CD4-positive, CD25-positive, alpha-beta regulatory T cell (primary cell): ENCODE measurements at regions not wholly inside any gene's neighbourhood (a gene's known extent, or its start where the extent isn't known, plus 50 kb on each side); places are given as distances from the start of the nearest gene placed in this dataset.
"Not testable (repeated sequence)": the region's sequence is repeated elsewhere in the genome, so short reads cannot be mapped to it uniquely, and the experiment has no call there.

ENCODE experiments used
- ATAC-seq, 2 donors: fragments of 150-1000 bp; cut with Tn5 transposase; one replicate each; pipeline ENCODE4 v1.10.0; 2021; ENCODE audit warnings: low read depth in 2 of 2, moderate number of reproducible peaks in 2 of 2, moderate library complexity in 1 of 2
- DNase-seq, 3 donors: peaks; one replicate each; pipeline versions ENCODE4 v3.0.0 to v3.0.0-alpha.2; 2012 to 2022; ENCODE audit warnings: mixed read lengths in 1 of 3
- H3K27ac ChIP-seq: one replicate; pipeline ENCODE4 v1.7.0; 2013; ENCODE audit warnings: mild to moderate bottlenecking, low read length; ENCODE audit not compliant: insufficient read depth, poor library complexity, severe bottlenecking
- H3K27me3 ChIP-seq: one replicate; pipeline ENCODE4 v1.7.0; 2013; ENCODE audit warnings: low read length; ENCODE audit not compliant: control insufficient read depth, insufficient read depth
- H3K36me3 ChIP-seq: one replicate; pipeline ENCODE4 v1.7.0; 2013; ENCODE audit warnings: mild to moderate bottlenecking, low read length, moderate library complexity; ENCODE audit not compliant: control insufficient read depth, insufficient read depth
- H3K4me1 ChIP-seq: 2 replicates; pipeline ENCODE4 v1.7.0; 2013; ENCODE audit warnings: mild to moderate bottlenecking, low read length; ENCODE audit not compliant: insufficient read depth, control insufficient read depth, poor library complexity, severe bottlenecking
- H3K4me3 ChIP-seq: one replicate; pipeline ENCODE4 v1.7.0; 2013; ENCODE audit warnings: low read depth, mild to moderate bottlenecking, low read length, moderate library complexity
- H3K9me3 ChIP-seq, 2 experiments: 1 replicate in 1 of 2; 2 replicates in 1 of 2; pipeline ENCODE4 v1.7.0; 2013; ENCODE audit warnings: low read length in 2 of 2, mild to moderate bottlenecking in 1 of 2, moderate library complexity in 1 of 2; ENCODE audit not compliant: control insufficient read depth in 2 of 2
- H3K27ac Mint-ChIP-seq, 3 donors: one replicate each; pipeline ENCODE4 v1.8.0; 2020 to 2022; ENCODE audit warnings: mild to moderate bottlenecking in 3 of 3, mixed read lengths in 3 of 3, moderate library complexity in 2 of 3
- H3K27me3 Mint-ChIP-seq: one replicate; pipeline ENCODE4 v1.8.0; 2022; ENCODE audit warnings: mild to moderate bottlenecking, mixed read lengths
- H3K36me3 Mint-ChIP-seq: one replicate; pipeline ENCODE4 v1.8.0; 2020; ENCODE audit warnings: mixed read lengths
- H3K4me1 Mint-ChIP-seq, 4 donors: one replicate each; pipeline ENCODE4 v1.8.0; 2020 to 2022; ENCODE audit warnings: mixed read lengths in 4 of 4, mild to moderate bottlenecking in 1 of 4
- H3K4me3 Mint-ChIP-seq, 4 donors: one replicate each; pipeline ENCODE4 v1.8.0; 2020 to 2022; ENCODE audit warnings: mild to moderate bottlenecking in 4 of 4, mixed read lengths in 4 of 4, moderate library complexity in 3 of 4
- H3K9me3 Mint-ChIP-seq, 7 donors: one replicate each; pipeline ENCODE4 v1.8.0; 2020 to 2022; ENCODE audit warnings: mixed read lengths in 7 of 7, mild to moderate bottlenecking in 3 of 7, moderate library complexity in 2 of 7

GRCh38 chr10:38330306-38330705 is 236.2 kb downstream of the ZNF37A start:
- DNase-seq, H3K4me1 Mint-ChIP-seq, H3K4me3 ChIP-seq, H3K4me1 ChIP-seq, H3K27me3 ChIP-seq, ATAC-seq, H3K9me3 ChIP-seq, H3K36me3 ChIP-seq, H3K4me3 Mint-ChIP-seq, H3K27ac ChIP-seq, H3K27me3 Mint-ChIP-seq, H3K9me3 Mint-ChIP-seq, H3K36me3 Mint-ChIP-seq: not testable (repeated sequence)
- peak overlapping the region in 1 of 3 donors; percentile 38 for H3K27ac Mint-ChIP-seq

GRCh38 chr10:38331106-38331505 is 237.0 kb downstream of the ZNF37A start:
- not testable (repeated sequence) for H3K27me3 ChIP-seq, H3K27ac ChIP-seq, H3K36me3 Mint-ChIP-seq, H3K4me3 Mint-ChIP-seq, H3K4me3 ChIP-seq, H3K9me3 Mint-ChIP-seq, DNase-seq, H3K4me1 Mint-ChIP-seq, H3K27me3 Mint-ChIP-seq, H3K36me3 ChIP-seq, ATAC-seq, H3K4me1 ChIP-seq, H3K9me3 ChIP-seq, H3K27ac Mint-ChIP-seq

GRCh38 chr10:38333699-38334098 is 239.6 kb downstream of the ZNF37A start:
- H3K27ac ChIP-seq, H3K4me3 Mint-ChIP-seq, DNase-seq, H3K4me1 Mint-ChIP-seq, H3K9me3 ChIP-seq, H3K4me1 ChIP-seq, H3K4me3 ChIP-seq, H3K27ac Mint-ChIP-seq, H3K9me3 Mint-ChIP-seq, H3K36me3 ChIP-seq, H3K36me3 Mint-ChIP-seq, ATAC-seq, H3K27me3 Mint-ChIP-seq, H3K27me3 ChIP-seq: not testable (repeated sequence)

- not testable (repeated sequence) for H3K36me3 ChIP-seq, ATAC-seq, H3K27me3 ChIP-seq, H3K36me3 Mint-ChIP-seq, DNase-seq, H3K27ac Mint-ChIP-seq, H3K4me1 ChIP-seq, H3K4me3 Mint-ChIP-seq, H3K27me3 Mint-ChIP-seq, H3K4me1 Mint-ChIP-seq, H3K9me3 Mint-ChIP-seq, H3K4me3 ChIP-seq, H3K9me3 ChIP-seq, H3K27ac ChIP-seq
Observed at GRCh38 chr10:38350645-38351044, 256.5 kb downstream of the ZNF37A start.

GRCh38 chr10:38354410-38354809 is 260.3 kb downstream of the ZNF37A start:
- H3K36me3 ChIP-seq, ATAC-seq, H3K4me3 ChIP-seq, H3K9me3 ChIP-seq, H3K27me3 Mint-ChIP-seq, H3K27ac ChIP-seq, H3K4me1 ChIP-seq, H3K27ac Mint-ChIP-seq, H3K4me3 Mint-ChIP-seq, DNase-seq, H3K9me3 Mint-ChIP-seq, H3K36me3 Mint-ChIP-seq, H3K27me3 ChIP-seq: not testable (repeated sequence)
- peaks cover 0 to 18% (median 5%) of the 10 kb centered on the region in 4 donors for H3K4me1 Mint-ChIP-seq

- H3K36me3 Mint-ChIP-seq, H3K27me3 ChIP-seq, H3K4me1 ChIP-seq, H3K9me3 Mint-ChIP-seq, H3K36me3 ChIP-seq, H3K27me3 Mint-ChIP-seq, H3K9me3 ChIP-seq: not testable (repeated sequence)
- Mint-ChIP-seq H3K4me3 (peak overlapping the region; percentile 93 to 97 (median 96)), H3K4me1 (peaks cover 0 to 26% (median 6%) of the 10 kb centered on the region in 4 donors), H3K27ac (peak overlapping the region; percentile 91 to 99 (median 94))
- Histone ChIP-seq H3K4me3 (peak overlapping the region; percentile 51), H3K27ac (peak overlapping the region; percentile 84)
- DNase-seq, result peak; percentile 78 to 83 (median 83)
- peak; percentile 99 for ATAC-seq
Observed at GRCh38 chr10:38355911-38356526, 261.9 kb downstream of the ZNF37A start.

- H3K27me3 Mint-ChIP-seq, H3K36me3 ChIP-seq, H3K27me3 ChIP-seq, H3K4me1 ChIP-seq, H3K9me3 ChIP-seq, H3K36me3 Mint-ChIP-seq, H3K9me3 Mint-ChIP-seq: not testable (repeated sequence)
- DNase-seq (peak in 2 of 3 donors; percentile 10 to 13), ATAC-seq (peak; percentile 23 to 34)
- Mint-ChIP-seq H3K4me1 (peaks cover 0 to 29% (median 7%) of the 10 kb centered on the region in 4 donors), H3K27ac (peak overlapping the region in 2 of 3 donors; percentile 94 to 99), H3K4me3 (peak overlapping the region; percentile 93 to 97 (median 96))
- H3K4me3 ChIP-seq, result peak overlapping the region; percentile 79
- peak overlapping the region; percentile 84 for H3K27ac ChIP-seq
Observed at GRCh38 chr10:38356527-38356926, 262.4 kb downstream of the ZNF37A start.

GRCh38 chr10:38362514-38362913 is 268.4 kb downstream of the ZNF37A start:
- H3K4me1 ChIP-seq, H3K4me3 Mint-ChIP-seq, H3K27me3 ChIP-seq, ATAC-seq, H3K9me3 Mint-ChIP-seq, H3K4me3 ChIP-seq, H3K9me3 ChIP-seq, DNase-seq, H3K27ac ChIP-seq, H3K27me3 Mint-ChIP-seq: not testable (repeated sequence)
- Mint-ChIP-seq H3K36me3 (peaks cover 33% of the 10 kb centered on the region), H3K4me1 (peaks cover 0 to 28% (median 15%) of the 10 kb centered on the region in 4 donors), H3K27ac (peak overlapping the region in 1 of 3 donors; percentile 31)
- H3K36me3 ChIP-seq, result peaks cover 21% of the 10 kb centered on the region
